ENCODE measurements at regions not wholly inside any gene's neighbourhood (a gene's known extent, or its start where the extent isn't known, plus 50 kb on each side); places are given as distances from the start of the nearest gene placed in this dataset.
"Not testable (repeated sequence)": the region's sequence is repeated elsewhere in the genome, so short reads cannot be mapped to it uniquely, and the experiment has no call there.

DNA sequence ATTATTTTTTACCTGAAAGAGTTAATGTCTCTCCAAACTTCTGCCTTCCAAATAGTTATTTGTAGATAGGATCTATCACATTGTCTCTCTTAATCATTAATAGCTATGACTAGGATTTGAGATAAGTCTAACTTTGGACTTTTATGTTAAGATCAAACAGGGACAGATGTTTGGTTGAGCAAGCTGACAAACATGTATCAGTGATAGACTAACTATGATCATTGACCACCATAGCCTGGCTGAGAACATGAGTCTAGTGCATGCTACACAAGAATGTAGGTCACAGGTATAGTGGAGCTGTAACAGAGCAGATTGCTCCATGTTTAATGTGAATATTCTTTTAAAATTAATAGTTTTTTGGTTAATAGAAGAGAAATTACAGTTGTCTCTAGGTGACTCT, 52.0 kb downstream of the SYT15B start:
- DNase-seq, result not testable (repeated sequence)

DNA sequence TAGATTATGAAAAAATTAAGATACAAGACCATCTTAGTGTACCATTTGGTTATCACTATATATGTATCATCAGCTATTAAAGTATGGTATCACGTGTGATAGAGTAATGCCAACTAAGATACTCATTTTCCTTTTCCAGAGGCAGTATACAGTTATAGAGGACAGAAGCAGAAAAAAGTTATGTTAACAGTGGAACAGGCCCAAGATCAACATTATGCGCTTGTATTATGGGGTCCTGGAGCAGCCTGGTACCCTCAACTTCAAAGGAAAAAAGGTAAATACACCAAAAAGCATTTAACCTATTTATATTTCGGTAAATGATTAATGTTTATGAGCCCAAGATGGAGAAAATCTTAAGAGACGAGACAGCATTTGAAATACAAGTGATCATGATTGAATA, 52.9 kb downstream of the SYT15B start:
- DNase-seq, result not testable (repeated sequence)

DNA sequence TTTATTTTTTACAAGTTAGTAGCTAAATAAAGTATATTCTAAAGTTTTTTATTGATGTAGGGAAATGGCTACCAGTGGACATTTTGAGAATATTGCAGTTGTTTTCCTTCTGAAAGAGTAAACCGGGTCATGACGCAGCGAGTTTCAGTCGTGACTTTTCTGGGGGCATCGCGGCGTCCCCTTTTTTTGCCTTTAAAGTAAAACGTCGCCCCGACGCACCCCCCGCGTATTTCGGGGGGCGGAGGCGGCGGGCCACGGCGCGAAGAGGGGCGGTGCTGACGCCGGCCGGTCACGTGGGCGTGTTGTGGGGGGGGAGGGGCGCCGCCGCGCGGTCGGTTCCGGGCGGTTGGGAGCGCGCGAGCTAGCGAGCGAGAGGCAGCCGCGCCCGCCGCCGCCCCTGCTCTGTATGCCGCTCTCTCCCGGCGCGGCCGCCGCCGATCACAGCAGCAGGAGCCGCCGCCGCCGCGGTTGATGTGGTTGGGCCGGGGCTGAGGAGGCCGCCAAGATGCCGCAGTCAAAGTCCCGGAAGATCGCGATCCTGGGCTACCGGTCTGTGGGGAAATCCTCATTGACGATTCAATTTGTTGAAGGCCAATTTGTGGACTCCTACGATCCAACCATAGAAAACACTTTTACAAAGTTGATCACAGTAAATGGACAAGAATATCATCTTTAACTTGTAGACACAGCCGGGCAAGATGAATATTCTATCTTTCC, 57.5 kb downstream of the SYT15B start:
- DNase-seq, result peak; percentile 56

DNA sequence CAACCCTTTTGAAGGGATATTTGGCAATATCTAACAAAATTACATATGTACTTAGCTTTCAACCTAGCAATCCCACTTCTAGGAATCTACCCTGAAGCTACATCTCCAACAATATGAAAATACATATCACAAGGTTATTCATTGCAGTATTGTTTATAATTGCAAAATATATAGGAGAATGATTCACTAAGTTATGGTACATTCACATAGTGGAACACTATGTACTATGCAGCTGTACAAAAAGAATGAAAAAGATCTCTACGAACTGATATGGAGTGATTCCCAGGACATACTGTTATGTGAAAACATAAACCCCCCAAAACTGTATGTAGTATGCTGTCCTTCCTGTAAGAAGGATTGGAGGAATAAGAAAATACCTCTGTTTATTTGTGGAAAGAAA, 62.1 kb downstream of the SYT15B start:
- not testable (repeated sequence) for DNase-seq

DNA sequence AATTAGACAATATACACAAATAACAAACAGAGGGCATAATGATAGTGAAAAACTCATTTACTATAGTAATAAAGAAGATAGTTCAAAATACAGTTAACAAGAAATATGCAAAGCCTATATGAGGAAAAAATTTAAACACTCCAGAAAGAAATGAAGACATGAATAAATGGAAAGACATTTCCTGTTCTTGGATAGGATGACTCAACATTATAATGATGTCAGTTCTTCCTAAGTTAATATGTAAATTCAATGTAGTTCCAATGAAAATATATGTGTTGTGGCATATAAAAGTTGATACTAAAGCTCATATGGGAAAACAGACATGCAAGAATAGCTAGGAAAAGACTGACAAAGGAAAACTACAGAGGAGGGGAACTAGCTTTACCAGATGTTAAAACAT, 63.5 kb downstream of the SYT15B start:
- DNase-seq, result not testable (repeated sequence)

DNA sequence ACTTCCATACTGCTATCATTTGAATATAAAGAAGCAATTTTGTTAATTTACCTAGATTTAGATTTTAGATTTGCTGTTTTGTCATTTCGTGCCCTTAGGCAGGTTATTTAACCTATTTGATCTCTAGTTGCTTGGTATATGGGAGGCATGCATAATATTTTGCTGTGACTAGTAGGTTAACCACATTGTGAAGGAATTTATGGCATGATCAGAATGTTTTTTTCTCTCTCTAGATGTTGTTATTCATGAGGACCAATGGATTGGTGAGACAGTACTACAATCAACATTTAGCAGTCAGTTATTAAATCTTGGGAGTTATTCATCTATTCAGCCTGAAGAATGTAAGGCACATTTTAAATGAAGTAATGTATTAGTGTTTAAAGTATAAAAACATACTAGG, 67.2 kb downstream of the SYT15B start:
- DNase-seq, result not testable (repeated sequence)

DNA sequence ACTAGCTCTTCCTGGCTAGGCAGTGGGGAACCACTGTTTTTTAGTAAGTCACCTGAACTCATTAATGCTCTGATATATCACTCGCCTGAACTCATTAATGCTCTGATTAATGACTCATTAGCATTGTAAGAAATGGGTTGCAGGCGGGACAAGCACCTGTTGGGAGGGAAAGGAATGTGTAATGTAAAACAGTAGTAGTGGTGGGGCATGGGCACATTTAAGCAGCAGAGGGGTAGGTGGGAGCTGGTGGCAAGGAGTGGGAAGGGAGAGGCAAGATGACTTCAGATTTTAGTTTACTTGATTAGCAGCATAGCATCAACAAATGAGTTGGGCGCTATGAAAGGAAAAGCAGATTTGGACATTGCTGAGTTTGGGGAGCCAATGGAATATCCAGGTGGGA, 68.2 kb downstream of the SYT15B start:
- DNase-seq, result not testable (repeated sequence)

DNA sequence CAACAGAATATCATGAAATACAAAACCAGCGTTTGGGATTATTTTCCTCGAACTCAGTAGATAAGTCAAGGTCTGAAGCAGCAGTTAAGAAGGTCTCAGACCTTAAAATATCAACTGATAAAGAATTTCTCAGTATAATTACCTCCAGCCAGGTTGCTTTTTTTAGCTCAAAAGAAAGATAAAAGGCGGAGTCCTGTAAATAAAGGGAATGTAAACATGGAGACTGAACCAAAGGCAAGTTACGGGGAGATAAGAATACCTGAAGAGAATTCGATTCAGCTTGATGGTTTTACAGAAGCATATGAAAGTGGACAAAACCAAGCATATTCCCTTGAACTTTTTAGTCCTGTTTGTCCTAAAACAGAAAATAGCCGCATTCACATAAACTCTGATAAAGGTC, 73.1 kb downstream of the SYT15B start:
- DNase-seq, result not testable (repeated sequence)

DNA sequence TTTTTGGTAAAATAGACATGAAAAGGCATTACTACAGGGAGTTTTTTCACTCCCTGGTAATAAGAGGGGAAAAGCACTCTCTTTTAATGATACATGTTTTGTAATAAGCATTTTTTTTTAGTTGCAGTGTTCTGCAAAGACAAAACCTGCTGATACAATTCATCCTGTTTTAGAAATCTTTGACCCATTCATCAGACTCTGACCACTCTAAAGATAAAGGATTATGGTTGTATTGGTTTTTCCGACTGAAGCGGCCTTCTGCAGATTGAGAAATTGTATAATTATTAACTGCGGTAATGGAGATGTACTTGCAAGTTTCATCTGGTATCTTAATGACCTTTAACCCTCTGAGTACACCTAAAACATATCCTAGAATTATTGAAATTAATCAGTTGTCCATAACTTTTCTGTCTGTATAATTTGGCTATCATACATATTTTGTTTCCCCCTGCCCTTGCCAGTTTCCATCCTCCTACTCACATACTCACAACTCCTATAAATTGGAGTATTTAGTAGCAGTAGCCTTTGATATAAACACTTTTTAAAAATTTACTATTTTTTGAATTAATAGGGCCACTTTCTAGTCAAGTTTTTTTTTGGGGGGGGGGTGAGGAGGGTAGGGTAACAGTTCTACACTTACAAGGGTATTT, 79.4 kb downstream of the SYT15B start:
- DNase-seq, result not testable (repeated sequence)

DNA sequence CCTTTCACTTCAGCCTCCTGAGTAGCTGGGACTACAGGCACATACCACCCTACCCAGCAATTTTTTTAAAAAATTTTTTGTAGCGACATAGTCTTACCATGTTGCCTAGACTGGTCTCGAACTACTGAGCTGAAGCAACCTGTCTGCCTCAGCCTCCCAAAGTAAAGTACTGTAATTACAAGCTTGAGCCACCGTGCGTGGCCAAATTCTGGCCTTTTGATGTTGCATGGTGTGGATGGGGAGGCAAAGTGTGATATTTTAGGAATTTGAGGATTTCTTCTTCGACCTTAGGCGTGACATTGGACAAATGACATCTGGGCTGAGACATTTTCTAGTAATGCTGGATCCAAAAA, 81.8 kb downstream of the SYT15B start:
- DNase-seq, result not testable (repeated sequence)

DNA sequence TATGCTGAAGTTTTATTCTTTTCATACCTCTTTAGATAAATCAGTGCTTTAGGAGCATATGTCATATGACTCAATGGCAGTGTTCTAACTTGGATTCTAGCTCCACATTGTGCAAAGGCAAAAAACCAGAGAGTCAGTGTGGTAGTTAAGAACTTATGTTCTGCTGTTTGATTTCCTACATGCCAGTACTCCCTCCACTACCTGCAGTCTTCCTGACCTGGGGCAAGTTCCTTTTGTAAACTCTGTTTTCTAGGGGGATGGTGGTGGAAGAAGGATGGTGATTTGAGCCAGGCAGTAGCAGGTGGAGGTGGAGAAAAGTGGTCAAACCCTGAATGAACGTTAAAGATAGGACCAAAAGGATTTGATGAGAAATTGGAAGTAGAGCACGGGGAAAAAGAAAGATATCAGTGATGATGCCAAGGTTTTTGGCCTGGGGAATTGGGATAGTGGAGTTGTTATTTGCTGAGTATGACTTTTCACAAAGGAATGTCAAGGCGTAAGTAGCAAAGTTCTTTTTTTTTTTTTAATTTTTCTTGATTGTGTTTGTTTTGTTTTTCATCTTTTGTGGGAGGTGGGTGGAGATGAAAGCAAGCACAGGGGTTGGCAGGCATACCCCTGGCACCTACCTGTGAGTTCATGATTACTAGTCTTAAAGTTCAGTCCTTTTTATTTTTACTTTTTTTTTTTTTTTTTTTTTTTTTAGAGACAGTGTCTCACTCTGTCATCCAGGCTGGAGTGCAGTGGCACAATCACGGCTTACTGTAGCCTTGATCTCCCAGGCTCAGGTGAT, 82.3 kb downstream of the SYT15B start:
- not testable (repeated sequence) for DNase-seq

DNA sequence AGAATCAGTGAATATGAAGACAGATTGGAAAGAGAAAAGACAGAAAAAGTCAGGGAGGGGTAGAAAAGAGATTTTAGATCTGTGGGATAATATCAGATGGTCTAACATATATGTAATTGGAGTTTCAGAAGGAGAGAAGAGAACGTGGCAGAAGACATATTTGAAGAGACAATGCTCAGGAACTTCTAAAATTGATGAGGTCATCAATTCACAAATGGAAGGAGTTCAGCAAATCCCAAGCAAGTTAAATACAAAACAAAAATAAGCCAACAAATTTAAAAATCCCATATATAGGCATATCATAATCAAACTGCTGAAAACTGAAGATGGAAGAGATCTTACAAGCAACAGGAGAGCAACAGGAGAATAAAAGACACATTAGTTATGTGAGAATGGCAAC, 87.3 kb downstream of the SYT15B start:
- DNase-seq, result not testable (repeated sequence)

DNA sequence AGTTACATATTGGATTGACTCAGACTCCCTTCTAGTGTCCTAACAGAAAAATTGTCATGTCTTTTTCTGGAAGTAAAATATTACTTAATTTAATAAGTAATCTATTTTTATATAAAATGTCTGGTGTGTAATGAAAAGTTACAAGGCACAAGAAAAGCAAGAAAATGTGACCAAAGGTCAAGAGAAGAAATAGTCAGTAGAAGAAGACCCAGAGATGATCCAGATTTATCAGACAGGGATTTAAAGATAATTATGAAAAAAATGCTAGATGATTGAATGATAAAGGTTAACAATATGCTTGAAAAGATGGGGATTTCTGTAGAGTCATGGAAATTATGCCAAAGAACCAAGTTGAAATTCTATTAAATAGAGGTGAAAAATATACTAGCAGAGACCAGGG, 87.8 kb downstream of the SYT15B start:
- not testable (repeated sequence) for DNase-seq

DNA sequence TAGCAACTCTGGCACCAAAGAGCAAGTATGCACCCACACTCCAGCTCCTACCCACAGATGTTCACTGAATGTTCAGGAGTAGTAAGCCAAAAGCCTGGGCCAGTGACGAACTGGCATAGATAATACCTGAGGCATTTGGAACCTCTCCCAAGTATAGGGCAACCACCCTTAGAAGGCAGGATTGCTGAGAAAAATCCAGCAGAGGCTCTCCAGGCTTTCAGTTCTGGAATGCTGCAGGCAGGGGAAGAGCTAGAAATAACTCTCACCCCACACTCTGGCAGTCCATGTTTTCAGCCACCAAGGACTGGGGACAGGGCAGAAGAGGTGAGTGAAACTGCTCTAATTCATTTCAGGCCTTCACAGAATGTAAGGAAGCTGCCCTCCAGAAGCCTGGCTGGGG, 90.3 kb downstream of the SYT15B start:
- DNase-seq, result not testable (repeated sequence)

DNA sequence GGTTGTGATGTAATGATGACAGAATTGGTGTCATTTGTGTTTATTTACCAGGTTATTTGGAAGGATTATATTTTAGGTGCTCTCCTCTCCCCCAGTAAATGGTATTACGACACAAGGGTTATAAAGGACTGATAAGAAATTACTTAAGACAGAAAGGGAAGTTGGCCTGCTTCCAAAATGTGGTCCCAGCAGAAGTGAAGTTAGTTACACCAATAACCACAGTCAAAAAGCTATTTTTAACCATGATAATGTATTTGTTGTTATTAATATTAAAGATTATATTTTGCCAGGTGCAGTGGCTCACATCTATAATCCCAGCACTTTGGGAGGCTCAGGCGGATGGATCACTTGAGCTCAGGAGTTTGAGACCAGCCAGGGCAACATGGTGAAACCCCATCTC, 92.5 kb downstream of the SYT15B start:
- not testable (repeated sequence) for DNase-seq

DNA sequence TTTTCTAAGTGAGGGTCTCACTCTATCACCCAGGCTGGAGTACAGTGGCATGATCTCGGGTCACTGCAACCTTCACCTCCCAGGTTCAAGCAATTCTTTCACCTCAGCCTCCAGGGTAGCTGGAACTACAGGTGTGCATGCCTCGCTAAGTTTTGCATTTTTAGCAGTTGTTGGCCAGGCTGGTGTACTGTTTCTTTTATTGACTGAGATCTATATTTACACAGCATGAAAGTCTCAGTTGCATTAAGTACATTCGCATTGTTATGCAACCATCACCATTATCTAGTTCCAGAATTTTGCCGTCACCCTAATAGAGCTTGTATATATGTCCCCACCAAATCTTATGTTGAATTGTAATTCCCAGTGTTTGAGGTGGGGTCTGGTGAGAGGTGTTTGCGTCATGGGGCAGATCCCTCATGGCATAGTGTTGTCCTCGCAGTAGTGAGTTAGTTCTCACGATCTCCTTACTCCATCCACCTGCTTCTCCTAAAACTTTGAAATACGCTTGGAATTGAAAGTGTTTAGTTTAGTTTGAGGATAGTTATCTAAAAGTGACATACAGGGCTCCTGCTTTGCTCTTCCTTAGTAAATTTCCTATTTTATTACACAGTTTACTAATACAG, 101.3 kb downstream of the SYT15B start:
- DNase-seq, result not testable (repeated sequence)

DNA sequence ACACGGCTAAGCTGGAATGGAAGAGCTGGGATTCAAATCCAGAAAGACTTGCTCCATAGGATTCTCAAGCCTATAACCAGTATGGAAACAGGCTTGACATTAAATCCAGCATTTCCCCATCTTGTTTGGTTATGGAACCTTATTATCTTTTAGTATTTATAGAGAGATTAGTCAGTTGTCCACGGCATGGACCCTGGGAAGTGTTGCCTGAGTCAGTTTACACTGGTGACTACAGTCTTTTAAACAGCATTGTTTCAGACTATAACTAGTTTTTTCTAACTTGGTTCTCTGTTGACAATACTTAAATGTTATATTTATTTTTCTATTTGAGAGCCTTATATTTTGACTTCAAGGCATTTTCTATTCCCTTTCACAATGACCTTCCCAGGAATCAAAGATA, 106.7 kb downstream of the SYT15B start:
- not testable (repeated sequence) for DNase-seq

DNA sequence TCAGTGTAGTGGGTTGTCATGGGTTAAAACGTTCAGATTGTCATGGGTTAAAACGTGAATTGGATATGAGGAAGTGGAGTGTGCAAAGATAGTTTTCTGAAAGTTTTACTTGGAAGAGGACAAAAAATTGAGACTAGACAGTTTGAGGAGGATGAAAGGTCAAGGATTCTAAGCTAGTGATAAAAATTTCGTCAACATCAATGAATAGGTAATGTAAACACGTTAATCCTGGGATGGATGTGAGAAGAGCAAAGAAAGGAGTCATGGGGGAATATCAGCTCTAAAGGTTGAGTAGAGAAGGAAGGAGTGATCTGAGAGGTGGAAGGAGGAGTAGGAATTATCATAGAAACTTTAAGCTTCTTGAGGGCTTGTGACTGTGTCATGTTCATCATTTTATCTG, 109.2 kb downstream of the SYT15B start:
- DNase-seq, result not testable (repeated sequence)

DNA sequence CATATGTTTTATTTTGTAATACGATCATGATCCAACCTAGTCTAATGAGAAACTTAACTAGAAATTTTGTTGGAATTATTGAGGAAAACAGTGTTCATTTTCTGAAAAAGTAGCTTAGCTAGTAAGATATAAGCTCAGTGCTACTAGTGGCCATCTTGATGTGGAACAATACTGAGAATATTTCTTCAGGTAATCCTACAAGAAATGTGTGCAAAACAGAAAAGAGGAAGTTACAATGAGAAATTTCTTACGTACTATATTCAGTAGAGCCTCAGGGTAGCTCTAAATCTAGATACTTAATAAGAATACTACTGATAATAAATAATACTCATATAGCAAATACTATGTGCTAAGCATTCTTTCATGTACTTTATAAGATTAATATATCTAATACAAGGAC, 114.8 kb downstream of the SYT15B start:
- not testable (repeated sequence) for DNase-seq

DNA sequence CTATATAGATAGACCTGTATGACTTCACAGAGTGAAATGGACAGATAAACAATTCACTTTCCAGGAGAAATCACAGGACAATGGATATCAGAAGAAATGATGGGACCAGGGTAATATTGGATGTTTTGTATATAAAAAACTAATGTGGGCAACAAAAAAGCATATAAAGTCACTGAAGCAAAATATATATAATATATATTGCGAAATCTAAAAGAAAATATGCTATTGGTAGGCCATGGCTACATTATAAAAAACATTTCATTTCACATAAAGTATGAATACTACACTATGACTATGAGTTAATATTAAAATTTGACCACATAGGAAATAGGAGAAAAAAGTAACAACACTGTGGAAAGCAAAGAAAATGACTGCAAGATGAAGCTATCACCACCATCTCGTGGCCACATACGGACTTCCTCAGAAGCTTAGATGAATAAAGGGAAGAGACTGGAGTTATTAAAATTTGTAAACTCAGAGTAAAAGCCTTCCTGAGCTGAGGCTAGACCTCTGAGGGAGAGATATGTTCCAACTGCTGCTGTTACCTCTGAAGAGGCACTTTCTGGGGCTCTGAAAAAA, 115.8 kb downstream of the SYT15B start:
- not testable (repeated sequence) for DNase-seq

DNA sequence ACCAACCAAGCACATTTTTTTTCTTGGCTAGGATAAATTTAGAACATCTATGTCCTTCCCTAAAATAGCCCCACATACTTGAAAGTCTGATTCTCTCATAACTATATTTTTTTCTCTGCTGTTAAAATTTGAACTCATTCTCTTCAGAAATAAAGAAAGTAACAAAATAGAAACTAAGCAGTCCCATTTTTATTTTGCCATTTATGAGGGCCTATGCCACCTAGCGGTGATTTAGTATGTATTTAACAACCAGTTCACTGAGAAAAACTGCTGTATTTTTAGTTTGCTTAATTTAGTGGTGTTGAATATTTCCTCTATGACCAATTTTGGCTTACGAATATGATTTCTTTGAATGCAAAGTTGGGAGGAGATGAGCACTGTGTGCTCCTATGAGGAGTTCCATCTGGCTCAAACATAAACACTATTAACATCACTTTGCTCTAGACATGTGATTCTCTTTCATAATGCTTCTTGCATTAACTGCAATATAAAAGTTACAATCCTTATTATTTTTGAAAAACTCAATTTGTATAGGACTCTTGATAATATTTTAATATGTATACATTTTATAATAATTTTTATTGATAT, 116.6 kb downstream of the SYT15B start:
- DNase-seq, result not testable (repeated sequence)

DNA sequence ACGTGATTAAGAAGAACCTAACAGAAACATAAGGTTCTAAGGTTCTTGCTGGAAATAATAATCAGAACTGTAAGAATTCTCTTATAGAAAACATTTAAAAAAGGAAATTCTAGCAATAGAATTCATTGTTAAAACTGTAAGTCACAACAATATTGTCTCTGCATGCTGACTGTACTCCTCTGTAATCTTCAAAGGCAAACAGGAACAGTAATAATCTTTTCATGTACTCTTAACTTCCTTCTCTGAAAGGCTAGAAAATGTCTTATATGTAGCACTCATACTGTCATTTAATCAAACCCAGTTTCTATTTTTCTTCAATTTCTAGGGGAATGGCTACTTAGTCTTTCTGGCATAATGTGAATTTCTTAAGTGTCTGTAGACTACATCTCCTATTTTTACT, 103.5 kb upstream of the AGAP9 start:
- not testable (repeated sequence) for DNase-seq
